GM12878 (cell line): ENCODE measurements at regions not wholly inside any gene's neighbourhood (a gene's known extent, or its start where the extent isn't known, plus 50 kb on each side); places are given as distances from the start of the nearest gene placed in this dataset.

Source experiments
- ATAC-seq: fragments of 200-7000 bp; cut with Tn5 transposase; 3 replicates; pipeline ENCODE4 v1.9.1; 2020; ENCODE audit warnings: mild to moderate bottlenecking, moderate library complexity
- BruUV-seq: library from RNA; stranded (reverse); fragments of 400-500 nt; replicated peaks from 2 replicates; lab custom pipeline; 2021; lab: Mats Ljungman, UMichigan
- CTCF ChIA-PET: fragments of 300-600 bp; sonication (Branson Sonifier 250); formaldehyde crosslinking; extraction: SDS; loops from one replicate; lab custom pipeline; 2021; ENCODE audit warnings: inconsistent platforms; lab: Yijun Ruan, JAX
- POLR2A ChIA-PET: fragments of 350-600 bp; formaldehyde crosslinking; extraction: SDS; loops from one replicate; lab custom pipeline; 2021; ENCODE audit warnings: inconsistent platforms; lab: Charles Lee
- RAD21 ChIA-PET: fragments of 300-600 bp; sonication (Branson Sonifier 250); formaldehyde crosslinking; loops from one replicate; lab custom pipeline; 2023; ENCODE audit warnings: antibody characterized with exemption; ENCODE audit not compliant: unreplicated experiment; lab: Charles Lee
- SMC1A ChIA-PET: fragments of 300-600 bp; sonication (Branson Sonifier 250); formaldehyde crosslinking; loops from one replicate; lab custom pipeline; 2023; ENCODE audit not compliant: unreplicated experiment, uncharacterized antibody; lab: Charles Lee
- DNase-seq: peaks from one replicate; pipeline ENCODE4 v3.0.0-alpha.2; 2011; ENCODE audit warnings: low read depth, low spot score
- FAIRE-seq: peaks from 3 replicates; lab custom pipeline; 2011; peaks lifted over from hg19 to GRCh38; lab: Jason Lieb, UNC
- H2AFZ ChIP-seq: 2 replicates; pipeline ENCODE4 v1.6.0; 2011; ENCODE audit warnings: low read depth, low read length, control low read depth; ENCODE audit not compliant: control insufficient read depth
- H3K27ac ChIP-seq: 2 replicates; pipeline ENCODE4 v1.5.1; 2011; ENCODE audit warnings: control low read depth; ENCODE audit not compliant: control insufficient read depth, insufficient read depth
- H3K27me3 ChIP-seq, 2 experiments: replicated peaks in 1 of 2; 2 replicates each; pipeline versions ENCODE4 v1.6.0 to v1.6.1; 2011; ENCODE audit warnings: low read length in 1 of 2; ENCODE audit not compliant: control insufficient read depth in 2 of 2, insufficient read depth in 2 of 2
- H3K36me3 ChIP-seq, 2 experiments: 2 replicates each; pipeline ENCODE4 v1.5.1; 2011; ENCODE audit warnings: low read length in 1 of 2; ENCODE audit not compliant: control insufficient read depth in 2 of 2, insufficient read depth in 2 of 2
- H3K4me1 ChIP-seq: 2 replicates; pipeline ENCODE4 v1.6.1; 2011; ENCODE audit warnings: mild to moderate bottlenecking, low read length, moderate library complexity, mixed read lengths; ENCODE audit not compliant: control insufficient read depth, insufficient read depth
- H3K4me2 ChIP-seq: 2 replicates; pipeline ENCODE4 v1.6.0; 2011; ENCODE audit warnings: control low read depth; ENCODE audit not compliant: control insufficient read depth, insufficient read depth
- H3K4me3 ChIP-seq: fragments of 200-600 bp; sonication (generic); 2 replicates; pipeline ENCODE4 v1.5.1; 2016
- H3K79me2 ChIP-seq: 2 replicates; pipeline ENCODE4 v1.6.0; 2011; ENCODE audit warnings: low read length; ENCODE audit not compliant: control insufficient read depth, insufficient read depth
- H3K9ac ChIP-seq: 2 replicates; pipeline ENCODE4 v1.8.0; 2011; ENCODE audit warnings: low read length, control low read depth, mixed read lengths; ENCODE audit not compliant: control insufficient read depth, insufficient read depth
- H3K9me3 ChIP-seq: replicated peaks from 3 replicates; pipeline ENCODE4 v1.5.1; 2011; ENCODE audit warnings: mild to moderate bottlenecking, low read length; ENCODE audit not compliant: control insufficient read depth, insufficient read depth
- H4K20me1 ChIP-seq: 2 replicates; pipeline ENCODE4 v1.6.0; 2011; ENCODE audit not compliant: control insufficient read depth, insufficient read depth
- CEBPB ChIP-seq, 2 experiments: fragments of 150-350 bp in 1 of 2; IDR thresholded peaks; 2 replicates each; pipeline ENCODE4 v1.6.1; 2012 to 2014; ENCODE audit warnings: low read depth in 2 of 2, low read length in 2 of 2, borderline replicate concordance in 1 of 2, inconsistent platforms in 1 of 2
- CHD1 ChIP-seq: IDR thresholded peaks from 2 replicates; pipeline ENCODE4 v1.6.1; 2012; ENCODE audit warnings: low read depth, low read length, improper control_type of control experiment
- EZH2 ChIP-seq: IDR thresholded peaks from 2 replicates; pipeline ENCODE4 v1.6.1; 2012; ENCODE audit warnings: low read depth, mild to moderate bottlenecking, control low read depth, inconsistent platforms, low read length, borderline replicate concordance; ENCODE audit not compliant: control insufficient read depth
- JUND ChIP-seq: IDR thresholded peaks from 2 replicates; pipeline ENCODE4 v1.6.1; 2012; ENCODE audit warnings: low read depth, mild to moderate bottlenecking, low read length, improper control_type of control experiment, moderate library complexity
- MTA2 ChIP-seq: fragments of 450-650 bp; IDR thresholded peaks from 2 replicates; pipeline ENCODE4 v1.6.1; 2016; ENCODE audit warnings: low read depth, mild to moderate bottlenecking, moderate library complexity
- NFXL1 ChIP-seq: fragments of 450-650 bp; IDR thresholded peaks from 2 replicates; pipeline ENCODE4 v1.6.1; 2017; ENCODE audit warnings: antibody characterized with exemption, mild to moderate bottlenecking, borderline replicate concordance
- PAX8 ChIP-seq: fragments of 450-650 bp; IDR thresholded peaks from 2 replicates; pipeline ENCODE4 v1.6.1; 2017; ENCODE audit warnings: mild to moderate bottlenecking, moderate library complexity
- RUNX3 ChIP-seq: IDR thresholded peaks from 2 replicates; pipeline ENCODE4 v1.6.1; 2012; ENCODE audit warnings: low read length, inconsistent platforms
- SMAD5 ChIP-seq: IDR thresholded peaks from 2 replicates; pipeline ENCODE4 v1.6.1; 2016; ENCODE audit warnings: antibody characterized with exemption, low read depth
- SP1 ChIP-seq: IDR thresholded peaks from one replicate; pipeline ENCODE4 v1.6.1; 2011; ENCODE audit warnings: low read depth, low read length
- TCF3 ChIP-seq: IDR thresholded peaks from 2 replicates; pipeline ENCODE4 v1.6.1; 2012; ENCODE audit warnings: low read depth, mild to moderate bottlenecking, low read length, borderline replicate concordance; ENCODE audit not compliant: insufficient read depth
- TCF7 ChIP-seq: IDR thresholded peaks from 2 replicates; pipeline ENCODE4 v1.6.1; 2014; ENCODE audit warnings: antibody characterized with exemption, borderline replicate concordance
- USF1 ChIP-seq: IDR thresholded peaks from 2 replicates; pipeline ENCODE4 v1.6.1; 2011; ENCODE audit warnings: borderline replicate concordance, low read depth, mild to moderate bottlenecking, moderate library complexity, mixed read lengths, low read length; ENCODE audit not compliant: insufficient read depth; ENCODE audit errors: extremely low read length
- WRNIP1 ChIP-seq: IDR thresholded peaks from 2 replicates; pipeline ENCODE4 v1.6.1; 2011; ENCODE audit warnings: low read depth, low read length, improper control_type of control experiment, borderline replicate concordance
- ZBTB4 ChIP-seq: fragments of 450-650 bp; formaldehyde crosslinking; IDR thresholded peaks from 2 replicates; pipeline ENCODE4 v1.4.0; 2022; ENCODE audit warnings: mild to moderate bottlenecking, moderate library complexity
- WGBS: methylation state at CpG from one replicate; pipeline ENCODE4 v1.1.6; 2016; ENCODE audit warnings: low lambda C conversion rate; ENCODE audit not compliant: insufficient replicate concordance, insufficient coverage; ENCODE audit errors: missing lambda C conversion rate; 5-methylcytosine and 5-hydroxymethylcytosine counted together
- in situ Hi-C: fragments of 300-500 bp; cut with MboI; formaldehyde crosslinking; loops from 9 replicates; pipeline ENCODE4 v1.14.3; 2018; ENCODE audit warnings: mixed read lengths
- intact Hi-C: fragments of 100-400 bp; cut with micrococcal nuclease; formaldehyde crosslinking; loops from one replicate; pipeline ENCODE4 v1.14.2; 2022; ENCODE audit not compliant: unreplicated experiment
- TF ChIP-seq, protein P1 (sequence below): fragments of 150-350 bp; IDR thresholded peaks from 2 replicates; pipeline ENCODE4 v1.6.1; 2016; ENCODE audit warnings: low read depth, low read length
- TF ChIP-seq, protein P2 (sequence below): fragments of 450-650 bp; IDR thresholded peaks from 2 replicates; pipeline ENCODE4 v1.6.1; 2014; ENCODE audit warnings: mild to moderate bottlenecking

GRCh38 chr4:56212774-56213173 is 174.5 kb downstream of the AASDH start:
- ATAC-seq (no peak), FAIRE-seq (no peak), DNase-seq (no peak)
- Histone ChIP-seq H2AFZ (no peak overlapping the region), H3K4me3 (no peak overlapping the region), H3K4me2 (no peak overlapping the region), H3K27ac (no peak overlapping the region), H3K27me3 (no peaks in the 10 kb centered on the region), H4K20me1 (no peaks in the 10 kb centered on the region), H3K79me2 (no peaks in the 10 kb centered on the region), H3K9ac (no peak overlapping the region), H3K9me3 (no peaks in the 10 kb centered on the region; the same call in 1 of the 3 replicates), H3K36me3 (no peaks in the 10 kb centered on the region), H3K4me1 (no peaks in the 10 kb centered on the region)
- TF ChIP-seq JUND: no peak
- no peak for TF ChIP-seq TCF3
- no peak for TF ChIP-seq WRNIP1
- TF ChIP-seq TCF7: no peak
- no peak for TF ChIP-seq ZBTB4 (CRISPR knock-in tag)
- TF ChIP-seq USF1: no peak
- no peak for TF ChIP-seq SP1
- no peak for TF ChIP-seq CEBPB (IDR thresholded peaks at IDR 0.05; ENCODE audit: borderline replicate concordance in 1 of 2, low read depth in 2 of 2, low read length in 2 of 2)
- TF ChIP-seq EZH2: no peak
- no peak for TF ChIP-seq SMAD5
- no peak for TF ChIP-seq CHD1
- TF ChIP-seq, protein P1, sequence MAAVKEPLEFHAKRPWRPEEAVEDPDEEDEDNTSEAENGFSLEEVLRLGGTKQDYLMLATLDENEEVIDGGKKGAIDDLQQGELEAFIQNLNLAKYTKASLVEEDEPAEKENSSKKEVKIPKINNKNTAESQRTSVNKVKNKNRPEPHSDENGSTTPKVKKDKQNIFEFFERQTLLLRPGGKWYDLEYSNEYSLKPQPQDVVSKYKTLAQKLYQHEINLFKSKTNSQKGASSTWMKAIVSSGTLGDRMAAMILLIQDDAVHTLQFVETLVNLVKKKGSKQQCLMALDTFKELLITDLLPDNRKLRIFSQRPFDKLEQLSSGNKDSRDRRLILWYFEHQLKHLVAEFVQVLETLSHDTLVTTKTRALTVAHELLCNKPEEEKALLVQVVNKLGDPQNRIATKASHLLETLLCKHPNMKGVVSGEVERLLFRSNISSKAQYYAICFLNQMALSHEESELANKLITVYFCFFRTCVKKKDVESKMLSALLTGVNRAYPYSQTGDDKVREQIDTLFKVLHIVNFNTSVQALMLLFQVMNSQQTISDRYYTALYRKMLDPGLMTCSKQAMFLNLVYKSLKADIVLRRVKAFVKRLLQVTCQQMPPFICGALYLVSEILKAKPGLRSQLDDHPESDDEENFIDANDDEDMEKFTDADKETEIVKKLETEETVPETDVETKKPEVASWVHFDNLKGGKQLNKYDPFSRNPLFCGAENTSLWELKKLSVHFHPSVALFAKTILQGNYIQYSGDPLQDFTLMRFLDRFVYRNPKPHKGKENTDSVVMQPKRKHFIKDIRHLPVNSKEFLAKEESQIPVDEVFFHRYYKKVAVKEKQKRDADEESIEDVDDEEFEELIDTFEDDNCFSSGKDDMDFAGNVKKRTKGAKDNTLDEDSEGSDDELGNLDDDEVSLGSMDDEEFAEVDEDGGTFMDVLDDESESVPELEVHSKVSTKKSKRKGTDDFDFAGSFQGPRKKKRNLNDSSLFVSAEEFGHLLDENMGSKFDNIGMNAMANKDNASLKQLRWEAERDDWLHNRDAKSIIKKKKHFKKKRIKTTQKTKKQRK: no peak
- no peak for TF ChIP-seq PAX8
- TF ChIP-seq, protein P2, sequence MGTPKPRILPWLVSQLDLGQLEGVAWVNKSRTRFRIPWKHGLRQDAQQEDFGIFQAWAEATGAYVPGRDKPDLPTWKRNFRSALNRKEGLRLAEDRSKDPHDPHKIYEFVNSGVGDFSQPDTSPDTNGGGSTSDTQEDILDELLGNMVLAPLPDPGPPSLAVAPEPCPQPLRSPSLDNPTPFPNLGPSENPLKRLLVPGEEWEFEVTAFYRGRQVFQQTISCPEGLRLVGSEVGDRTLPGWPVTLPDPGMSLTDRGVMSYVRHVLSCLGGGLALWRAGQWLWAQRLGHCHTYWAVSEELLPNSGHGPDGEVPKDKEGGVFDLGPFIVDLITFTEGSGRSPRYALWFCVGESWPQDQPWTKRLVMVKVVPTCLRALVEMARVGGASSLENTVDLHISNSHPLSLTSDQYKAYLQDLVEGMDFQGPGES: no peak
- TF ChIP-seq MTA2: no peak
- no peak for TF ChIP-seq RUNX3
- no peak for TF ChIP-seq NFXL1
- CTCF ChIA-PET: no interaction called here
- SMC1A ChIA-PET: no interaction called here
- RAD21 ChIA-PET: no interaction called here
- in situ Hi-C loops: no loop called here
- BruUV-seq: no TSS peak
- 100% methylated on average over 2 of the region's 2 CpGs for WGBS
- intact Hi-C loops: no loop called here
- POLR2A ChIA-PET: no interaction called here
